ENCODE measurements at regions not wholly inside any gene's neighbourhood (a gene's known extent, or its start where the extent isn't known, plus 50 kb on each side); places are given as distances from the start of the nearest gene placed in this dataset.
"Not testable (repeated sequence)": the region's sequence is repeated elsewhere in the genome, so short reads cannot be mapped to it uniquely, and the experiment has no call there.

GRCh38 chr4:3910161-3910950, 144.2 kb downstream of the ADRA2C start:
- H3K4me1 Mint-ChIP-seq (ENCODE audit: low read depth); intact Hi-C loops (cut with micrococcal nuclease); ATAC-seq; H3K9me3 Mint-ChIP-seq; DNase-seq; POLR2A ChIA-PET; H3K36me3 Mint-ChIP-seq (ENCODE audit: low read depth); H3K27me3 Mint-ChIP-seq; H3K27ac Mint-ChIP-seq; H3K4me3 Mint-ChIP-seq; CTCF ChIA-PET: not testable (repeated sequence)

GRCh38 chr4:3911252-3911856, 145.2 kb downstream of the ADRA2C start:
- Mint-ChIP-seq H3K27ac (no peak overlapping the region), H3K27me3 (no peaks in the 10 kb centered on the region), H3K4me3 (no peak overlapping the region), H3K36me3 (ENCODE audit: low read depth) (no peaks in the 10 kb centered on the region), H3K9me3 (no peaks in the 10 kb centered on the region), H3K4me1 (ENCODE audit: low read depth) (no peaks in the 10 kb centered on the region)
- POLR2A ChIA-PET: no interaction called here
- CTCF ChIA-PET: no interaction called here
- TF ChIP-seq, protein P1, sequence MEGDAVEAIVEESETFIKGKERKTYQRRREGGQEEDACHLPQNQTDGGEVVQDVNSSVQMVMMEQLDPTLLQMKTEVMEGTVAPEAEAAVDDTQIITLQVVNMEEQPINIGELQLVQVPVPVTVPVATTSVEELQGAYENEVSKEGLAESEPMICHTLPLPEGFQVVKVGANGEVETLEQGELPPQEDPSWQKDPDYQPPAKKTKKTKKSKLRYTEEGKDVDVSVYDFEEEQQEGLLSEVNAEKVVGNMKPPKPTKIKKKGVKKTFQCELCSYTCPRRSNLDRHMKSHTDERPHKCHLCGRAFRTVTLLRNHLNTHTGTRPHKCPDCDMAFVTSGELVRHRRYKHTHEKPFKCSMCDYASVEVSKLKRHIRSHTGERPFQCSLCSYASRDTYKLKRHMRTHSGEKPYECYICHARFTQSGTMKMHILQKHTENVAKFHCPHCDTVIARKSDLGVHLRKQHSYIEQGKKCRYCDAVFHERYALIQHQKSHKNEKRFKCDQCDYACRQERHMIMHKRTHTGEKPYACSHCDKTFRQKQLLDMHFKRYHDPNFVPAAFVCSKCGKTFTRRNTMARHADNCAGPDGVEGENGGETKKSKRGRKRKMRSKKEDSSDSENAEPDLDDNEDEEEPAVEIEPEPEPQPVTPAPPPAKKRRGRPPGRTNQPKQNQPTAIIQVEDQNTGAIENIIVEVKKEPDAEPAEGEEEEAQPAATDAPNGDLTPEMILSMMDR (IDR thresholded peaks at IDR 0.05): no peak
- DNase-seq (no peak), ATAC-seq (no peak)
- intact Hi-C loops (cut with micrococcal nuclease): no loop called here

DNA sequence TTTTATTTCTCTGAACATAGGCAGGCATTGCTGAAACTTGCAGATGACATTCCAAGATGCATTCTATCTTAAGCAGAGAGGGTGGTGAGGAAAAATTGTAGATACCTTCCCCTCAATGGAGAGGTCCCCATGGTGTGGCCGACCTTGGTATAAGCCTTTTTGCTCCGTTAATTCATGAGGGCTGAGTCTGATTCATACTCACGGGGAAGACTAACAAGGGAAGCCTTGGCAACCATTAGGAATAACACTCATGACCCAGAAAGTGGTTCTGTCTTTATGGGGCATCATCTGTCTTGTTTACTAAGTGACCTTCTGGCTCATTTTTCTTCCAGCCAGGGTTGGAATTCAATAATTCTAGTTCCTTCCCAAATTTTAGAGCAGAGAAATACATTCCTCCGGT, 148.3 kb downstream of the ADRA2C start:
- CTCF ChIA-PET, ATAC-seq: not testable (repeated sequence)

DNA sequence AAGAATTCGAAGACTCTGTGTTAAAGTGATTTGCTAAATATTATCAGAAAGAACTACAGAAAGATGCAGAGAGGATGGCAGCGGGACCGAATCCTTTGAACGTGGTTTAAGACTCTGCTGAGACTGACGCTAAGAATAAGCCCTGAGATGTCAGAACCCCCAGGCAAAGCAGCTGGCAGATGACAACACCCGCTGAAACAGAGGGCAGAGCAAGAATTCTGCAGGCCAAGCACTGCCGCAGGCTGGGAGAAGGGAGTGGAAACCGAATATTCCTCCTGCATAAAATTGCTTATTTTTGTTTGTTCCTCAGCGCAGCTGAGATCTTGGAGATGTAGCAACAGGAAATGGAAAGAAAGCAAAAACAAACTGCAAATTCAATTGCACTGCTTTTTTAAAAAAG, 153.3 kb downstream of the ADRA2C start:
- H3K27ac Mint-ChIP-seq: not testable (repeated sequence)

More for the DNA sequence above, 148.3 kb downstream of the ADRA2C start:
- H3K27me3 Mint-ChIP-seq; intact Hi-C loops (cut with micrococcal nuclease); H3K27ac Mint-ChIP-seq; H3K4me1 Mint-ChIP-seq (ENCODE audit: low read depth); H3K9me3 Mint-ChIP-seq; POLR2A ChIA-PET; DNase-seq; H3K36me3 Mint-ChIP-seq (ENCODE audit: low read depth); H3K4me3 Mint-ChIP-seq: not testable (repeated sequence)

DNA sequence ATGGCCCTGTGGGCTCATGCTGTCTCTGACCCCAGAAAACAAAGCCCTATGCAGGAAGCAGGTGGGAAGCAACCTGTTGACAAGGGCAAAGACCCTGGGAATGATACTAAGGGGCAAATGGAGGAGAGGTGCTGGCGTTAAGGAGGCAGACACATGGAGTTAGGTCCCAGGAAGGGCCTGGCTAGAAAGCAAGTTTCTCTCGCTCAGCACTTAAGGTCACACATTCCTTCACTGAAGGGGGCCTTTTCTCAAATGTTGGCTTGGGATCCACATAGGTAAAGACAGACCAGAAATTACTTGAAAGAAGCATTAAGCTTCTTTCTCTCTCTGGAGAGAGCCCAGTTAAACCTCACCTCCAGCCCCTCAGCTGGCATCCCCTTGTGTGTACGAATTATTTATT, 155.7 kb downstream of the ADRA2C start:
- POLR2A ChIA-PET; H3K4me1 Mint-ChIP-seq (ENCODE audit: low read depth); H3K27ac Mint-ChIP-seq; intact Hi-C loops (cut with micrococcal nuclease); CTCF ChIA-PET; H3K27me3 Mint-ChIP-seq; ATAC-seq; H3K4me3 Mint-ChIP-seq; DNase-seq; H3K36me3 Mint-ChIP-seq (ENCODE audit: low read depth); H3K9me3 Mint-ChIP-seq: not testable (repeated sequence)

More for the DNA sequence above, 153.3 kb downstream of the ADRA2C start:
- H3K27me3 Mint-ChIP-seq; CTCF ChIA-PET; H3K9me3 Mint-ChIP-seq; intact Hi-C loops (cut with micrococcal nuclease); POLR2A ChIA-PET; H3K4me3 Mint-ChIP-seq; H3K4me1 Mint-ChIP-seq (ENCODE audit: low read depth); H3K36me3 Mint-ChIP-seq (ENCODE audit: low read depth); ATAC-seq; DNase-seq: not testable (repeated sequence)

DNA sequence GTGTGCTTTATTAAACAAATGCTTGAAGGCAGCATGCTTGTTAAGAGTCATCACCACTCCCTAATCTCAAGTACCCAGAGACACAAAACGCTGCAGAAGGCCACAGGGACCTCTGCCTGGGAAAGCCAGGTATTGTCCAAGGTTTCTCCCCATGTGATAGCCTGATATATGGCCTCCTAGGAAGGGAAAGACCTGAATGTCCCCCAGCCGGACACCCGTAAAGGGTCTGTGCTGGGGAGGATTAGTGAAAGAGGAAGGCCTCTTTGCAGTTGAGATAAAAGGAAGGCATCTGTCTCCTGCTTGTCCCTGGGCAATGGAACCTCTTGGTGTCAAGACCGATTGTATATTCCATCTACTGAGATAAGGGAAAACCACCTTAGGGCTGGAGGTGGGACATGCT, 159.7 kb downstream of the ADRA2C start:
- ATAC-seq, POLR2A ChIA-PET: not testable (repeated sequence)

DNA sequence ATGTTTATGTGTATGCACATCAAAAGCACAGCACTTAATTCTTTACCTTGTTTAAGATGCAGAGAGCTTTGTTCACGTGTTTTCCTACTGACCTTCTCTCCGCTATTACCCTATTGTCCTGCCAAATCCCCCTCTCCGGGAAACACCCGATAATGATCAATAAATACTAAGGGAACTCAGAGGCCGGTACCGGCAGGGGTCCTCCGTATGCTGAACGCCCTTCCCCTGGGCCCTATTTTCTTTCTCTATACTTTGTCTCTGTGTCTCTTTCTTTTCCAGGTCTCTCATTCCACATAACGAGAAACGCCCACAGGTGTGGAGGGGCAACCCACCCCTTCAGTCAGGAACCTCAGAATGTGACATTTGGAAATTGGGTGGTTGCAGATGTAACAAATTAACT, 160.1 kb downstream of the ADRA2C start:
- intact Hi-C loops (cut with micrococcal nuclease); ATAC-seq; H3K9me3 Mint-ChIP-seq; H3K27ac Mint-ChIP-seq; H3K36me3 Mint-ChIP-seq (ENCODE audit: low read depth); H3K4me1 Mint-ChIP-seq (ENCODE audit: low read depth); H3K4me3 Mint-ChIP-seq; POLR2A ChIA-PET; CTCF ChIA-PET; DNase-seq: not testable (repeated sequence)
- H3K27me3 Mint-ChIP-seq: peaks cover 18% of the 10 kb centered on the region

More for the DNA sequence above, 159.7 kb downstream of the ADRA2C start:
- H3K4me1 Mint-ChIP-seq (ENCODE audit: low read depth); intact Hi-C loops (cut with micrococcal nuclease); CTCF ChIA-PET; H3K9me3 Mint-ChIP-seq; H3K27ac Mint-ChIP-seq; H3K36me3 Mint-ChIP-seq (ENCODE audit: low read depth); DNase-seq; H3K4me3 Mint-ChIP-seq: not testable (repeated sequence)
- peaks cover 18% of the 10 kb centered on the region for H3K27me3 Mint-ChIP-seq

- H3K4me1 Mint-ChIP-seq (ENCODE audit: low read depth); POLR2A ChIA-PET; DNase-seq; H3K36me3 Mint-ChIP-seq (ENCODE audit: low read depth); intact Hi-C loops (cut with micrococcal nuclease); H3K9me3 Mint-ChIP-seq; ATAC-seq; H3K4me3 Mint-ChIP-seq; H3K27ac Mint-ChIP-seq; CTCF ChIA-PET: not testable (repeated sequence)
- H3K27me3 Mint-ChIP-seq: peaks cover 18% of the 10 kb centered on the region
These were observed 161.0 kb downstream of the ADRA2C start for GRCh38 chr4:3926969-3927755.

DNA sequence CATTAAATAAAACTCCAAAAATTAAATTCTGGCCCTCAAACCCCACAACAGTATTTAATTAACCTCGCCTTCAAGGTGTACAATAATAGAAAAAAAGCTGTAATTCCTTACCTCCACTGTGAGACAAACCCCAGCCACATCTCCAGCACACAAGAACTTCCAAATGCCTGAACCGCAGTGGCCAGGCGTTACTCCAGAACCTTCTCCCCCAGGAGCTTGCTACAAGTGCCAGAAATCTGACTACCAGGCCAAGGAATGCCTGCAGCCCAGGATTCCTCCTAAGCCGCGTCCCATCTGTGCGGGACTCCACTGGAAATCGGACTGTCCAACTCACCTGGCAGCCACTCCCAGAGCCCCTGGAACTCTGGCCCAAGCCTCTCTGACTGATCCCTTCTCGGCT, 163.2 kb downstream of the ADRA2C start:
- H3K4me1 Mint-ChIP-seq (ENCODE audit: low read depth); DNase-seq; POLR2A ChIA-PET; CTCF ChIA-PET; ATAC-seq; intact Hi-C loops (cut with micrococcal nuclease); H3K27ac Mint-ChIP-seq; H3K4me3 Mint-ChIP-seq; H3K36me3 Mint-ChIP-seq (ENCODE audit: low read depth); H3K9me3 Mint-ChIP-seq: not testable (repeated sequence)
- peaks cover 18% of the 10 kb centered on the region for H3K27me3 Mint-ChIP-seq

DNA sequence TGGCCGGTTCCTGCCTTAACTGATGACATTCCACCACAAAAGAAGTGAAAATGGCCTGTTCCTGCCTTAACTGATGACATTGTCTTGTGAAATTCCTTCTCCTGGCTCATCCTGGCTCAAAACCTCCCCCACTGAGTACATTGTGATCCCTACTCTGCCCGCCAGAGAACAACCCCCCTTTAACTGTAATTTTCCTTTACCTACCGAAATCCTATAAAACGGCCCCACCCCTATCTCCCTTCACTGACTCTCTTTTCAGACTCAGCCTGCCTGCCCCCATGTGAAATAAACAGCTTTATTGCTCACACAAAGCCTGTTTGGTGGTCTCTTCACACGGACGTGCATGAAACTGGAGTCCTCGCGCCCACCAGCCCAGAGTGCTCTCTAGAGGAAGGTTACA, 166.5 kb downstream of the ADRA2C start:
- not testable (repeated sequence) for H3K27ac Mint-ChIP-seq, ATAC-seq

GRCh38 chr4:3935406-3935805, 169.2 kb downstream of the ADRA2C start:
- intact Hi-C loops (cut with micrococcal nuclease); H3K27me3 Mint-ChIP-seq; H3K4me1 Mint-ChIP-seq (ENCODE audit: low read depth); CTCF ChIA-PET; ATAC-seq; POLR2A ChIA-PET; H3K4me3 Mint-ChIP-seq; DNase-seq; H3K36me3 Mint-ChIP-seq (ENCODE audit: low read depth); H3K27ac Mint-ChIP-seq; H3K9me3 Mint-ChIP-seq: not testable (repeated sequence)

More for the DNA sequence above, 166.5 kb downstream of the ADRA2C start:
- H3K9me3 Mint-ChIP-seq; POLR2A ChIA-PET; H3K36me3 Mint-ChIP-seq (ENCODE audit: low read depth); H3K4me3 Mint-ChIP-seq; CTCF ChIA-PET; DNase-seq; intact Hi-C loops (cut with micrococcal nuclease); H3K4me1 Mint-ChIP-seq (ENCODE audit: low read depth): not testable (repeated sequence)
- H3K27me3 Mint-ChIP-seq: peaks cover 15% of the 10 kb centered on the region
